ENCODE measurements at regions not wholly inside any gene's neighbourhood (a gene's known extent, or its start where the extent isn't known, plus 50 kb on each side); places are given as distances from the start of the nearest gene placed in this dataset.

DNA sequence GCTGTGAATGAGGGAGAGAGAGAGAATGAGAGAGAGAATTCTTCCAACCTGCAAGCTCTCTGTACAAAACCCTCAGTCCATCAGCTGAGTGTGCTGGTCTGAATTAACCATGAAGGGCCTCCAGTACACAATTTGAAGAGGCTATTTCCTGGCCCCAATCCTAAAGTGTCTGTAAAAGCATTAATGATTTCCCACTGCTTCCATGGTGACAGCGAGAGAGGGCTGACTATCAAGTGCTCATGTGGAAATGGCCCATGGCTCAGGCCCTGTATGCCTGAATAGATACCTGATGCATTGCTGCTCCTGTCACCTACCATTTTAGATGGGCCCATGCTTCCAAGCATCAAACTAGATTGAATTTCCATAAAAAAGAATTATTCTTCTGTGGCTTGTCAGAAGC, 592.4 kb downstream of the KIF4B start:
- H3K27ac Mint-ChIP-seq (ENCODE audit: unreplicated experiment), result no peak overlapping the region
- no peaks in the 10 kb centered on the region for H3K9me3 Mint-ChIP-seq (ENCODE audit: unreplicated experiment)
- peaks cover 4% of the 10 kb centered on the region for H3K27me3 Mint-ChIP-seq (ENCODE audit: unreplicated experiment)
- H3K36me3 Mint-ChIP-seq (ENCODE audit: unreplicated experiment), result no peaks in the 10 kb centered on the region
- no peak for DNase-seq
- no peak overlapping the region for H3K4me3 Mint-ChIP-seq (ENCODE audit: unreplicated experiment)
- H3K4me1 Mint-ChIP-seq (ENCODE audit: low read depth, unreplicated experiment), result peaks cover 3% of the 10 kb centered on the region
- TF ChIP-seq, protein P1, sequence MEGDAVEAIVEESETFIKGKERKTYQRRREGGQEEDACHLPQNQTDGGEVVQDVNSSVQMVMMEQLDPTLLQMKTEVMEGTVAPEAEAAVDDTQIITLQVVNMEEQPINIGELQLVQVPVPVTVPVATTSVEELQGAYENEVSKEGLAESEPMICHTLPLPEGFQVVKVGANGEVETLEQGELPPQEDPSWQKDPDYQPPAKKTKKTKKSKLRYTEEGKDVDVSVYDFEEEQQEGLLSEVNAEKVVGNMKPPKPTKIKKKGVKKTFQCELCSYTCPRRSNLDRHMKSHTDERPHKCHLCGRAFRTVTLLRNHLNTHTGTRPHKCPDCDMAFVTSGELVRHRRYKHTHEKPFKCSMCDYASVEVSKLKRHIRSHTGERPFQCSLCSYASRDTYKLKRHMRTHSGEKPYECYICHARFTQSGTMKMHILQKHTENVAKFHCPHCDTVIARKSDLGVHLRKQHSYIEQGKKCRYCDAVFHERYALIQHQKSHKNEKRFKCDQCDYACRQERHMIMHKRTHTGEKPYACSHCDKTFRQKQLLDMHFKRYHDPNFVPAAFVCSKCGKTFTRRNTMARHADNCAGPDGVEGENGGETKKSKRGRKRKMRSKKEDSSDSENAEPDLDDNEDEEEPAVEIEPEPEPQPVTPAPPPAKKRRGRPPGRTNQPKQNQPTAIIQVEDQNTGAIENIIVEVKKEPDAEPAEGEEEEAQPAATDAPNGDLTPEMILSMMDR (IDR thresholded peaks at IDR 0.05; ENCODE audit: partially characterized antibody, unreplicated experiment), result no peak

DNA sequence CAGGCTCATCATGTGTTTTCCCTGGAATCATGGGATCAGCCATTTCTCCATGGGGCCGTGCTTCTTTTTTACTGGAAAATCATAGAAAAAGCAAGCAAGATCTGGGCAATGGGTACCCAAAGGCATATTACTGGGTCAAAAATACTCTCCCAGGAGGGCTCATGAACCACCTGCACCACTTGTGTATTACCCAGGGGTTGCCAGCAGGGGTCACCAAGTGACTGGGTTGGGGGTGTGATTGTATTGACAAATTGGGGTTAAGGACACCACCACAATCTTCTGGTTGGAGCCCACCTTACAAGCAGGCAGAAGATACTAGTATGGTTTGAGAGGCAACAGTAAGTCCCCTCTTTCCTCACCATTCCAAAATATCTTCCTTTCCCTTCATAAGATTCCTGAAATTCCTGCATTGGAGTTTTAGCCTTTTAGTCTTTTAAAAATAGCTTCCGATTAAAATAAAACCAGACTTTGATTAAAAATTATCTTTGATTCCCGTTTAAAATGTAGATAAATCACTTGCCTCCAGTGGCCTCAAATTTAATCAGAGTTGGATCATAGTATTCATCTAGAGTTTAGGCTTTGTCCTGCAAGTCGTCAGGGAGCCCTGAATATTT, 603.3 kb downstream of the KIF4B start:
- no peaks in the 10 kb centered on the region for H3K36me3 Mint-ChIP-seq (ENCODE audit: unreplicated experiment)
- no peaks in the 10 kb centered on the region for H3K27me3 Mint-ChIP-seq (ENCODE audit: unreplicated experiment)
- H3K27ac Mint-ChIP-seq (ENCODE audit: unreplicated experiment), result no peak overlapping the region
- no peaks in the 10 kb centered on the region for H3K9me3 Mint-ChIP-seq (ENCODE audit: unreplicated experiment)
- TF ChIP-seq, protein P1 (IDR thresholded peaks at IDR 0.05; ENCODE audit: partially characterized antibody, unreplicated experiment), result peak; percentile 85
- no peaks in the 10 kb centered on the region for H3K4me1 Mint-ChIP-seq (ENCODE audit: low read depth, unreplicated experiment)
- no peak overlapping the region for H3K4me3 Mint-ChIP-seq (ENCODE audit: unreplicated experiment)
- DNase-seq, result peak; percentile 83

DNA sequence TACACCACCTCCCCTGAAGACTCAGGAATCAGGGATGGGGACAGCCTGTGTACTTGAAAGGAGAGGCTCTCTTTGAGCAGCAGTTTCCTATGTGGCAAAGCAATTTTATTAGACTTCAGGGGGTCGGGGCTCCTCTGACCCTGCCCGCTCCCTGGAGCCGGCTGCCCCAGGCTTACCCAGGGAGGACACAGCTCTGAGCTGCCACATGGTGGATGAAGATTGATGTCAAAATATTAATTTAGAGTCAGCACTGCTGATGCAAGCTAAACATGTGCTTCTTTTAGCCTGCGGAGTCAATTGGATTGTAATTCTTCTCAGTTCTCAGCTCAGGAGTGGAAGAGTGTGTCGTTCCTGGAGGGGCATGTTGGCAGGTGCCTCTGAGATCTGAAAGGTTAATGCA, 606.1 kb downstream of the KIF4B start:
- no peak overlapping the region for H3K27ac Mint-ChIP-seq (ENCODE audit: unreplicated experiment)
- TF ChIP-seq, protein P1 (IDR thresholded peaks at IDR 0.05; ENCODE audit: partially characterized antibody, unreplicated experiment), result no peak
- no peak overlapping the region for H3K4me3 Mint-ChIP-seq (ENCODE audit: unreplicated experiment)
- H3K36me3 Mint-ChIP-seq (ENCODE audit: unreplicated experiment), result no peaks in the 10 kb centered on the region
- H3K27me3 Mint-ChIP-seq (ENCODE audit: unreplicated experiment), result no peaks in the 10 kb centered on the region
- DNase-seq, result no peak
- no peaks in the 10 kb centered on the region for H3K4me1 Mint-ChIP-seq (ENCODE audit: low read depth, unreplicated experiment)
- H3K9me3 Mint-ChIP-seq (ENCODE audit: unreplicated experiment), result no peaks in the 10 kb centered on the region

DNA sequence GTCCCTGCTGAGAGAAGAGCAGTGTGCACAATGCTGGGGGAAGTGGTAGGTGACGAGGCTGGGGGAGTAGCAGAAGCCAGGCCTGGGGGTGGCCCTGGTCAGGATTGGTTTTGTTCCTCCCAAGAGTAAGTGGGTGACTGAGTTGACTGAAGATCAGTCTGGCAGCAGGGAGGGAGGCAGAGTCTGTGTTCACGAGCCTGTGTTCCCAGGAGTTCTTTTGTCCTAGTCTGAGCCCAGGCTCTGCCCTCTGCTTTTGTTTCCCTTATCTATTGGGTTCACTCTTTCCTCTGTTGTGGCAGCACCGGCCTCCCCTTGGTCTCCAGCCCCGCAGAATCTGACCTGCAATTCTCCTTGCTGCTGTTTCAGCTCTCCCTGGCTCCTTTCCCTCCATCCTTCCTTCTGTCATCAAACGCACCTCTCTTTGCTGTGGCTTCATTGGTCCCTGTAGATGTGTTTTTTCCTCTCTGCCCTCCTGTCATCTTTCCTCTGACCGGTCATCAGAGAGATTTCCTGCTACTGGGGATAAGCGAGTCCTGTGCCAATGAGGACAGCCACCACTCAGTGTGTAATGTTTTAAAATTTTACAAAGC, 607.4 kb downstream of the KIF4B start:
- DNase-seq, result no peak
- Mint-ChIP-seq H3K36me3 (ENCODE audit: unreplicated experiment) (no peaks in the 10 kb centered on the region), H3K4me3 (ENCODE audit: unreplicated experiment) (no peak overlapping the region), H3K4me1 (ENCODE audit: low read depth, unreplicated experiment) (no peaks in the 10 kb centered on the region), H3K27me3 (ENCODE audit: unreplicated experiment) (no peaks in the 10 kb centered on the region), H3K27ac (ENCODE audit: unreplicated experiment) (no peak overlapping the region), H3K9me3 (ENCODE audit: unreplicated experiment) (no peaks in the 10 kb centered on the region)
- TF ChIP-seq, protein P1 (IDR thresholded peaks at IDR 0.05; ENCODE audit: partially characterized antibody, unreplicated experiment), result no peak

DNA sequence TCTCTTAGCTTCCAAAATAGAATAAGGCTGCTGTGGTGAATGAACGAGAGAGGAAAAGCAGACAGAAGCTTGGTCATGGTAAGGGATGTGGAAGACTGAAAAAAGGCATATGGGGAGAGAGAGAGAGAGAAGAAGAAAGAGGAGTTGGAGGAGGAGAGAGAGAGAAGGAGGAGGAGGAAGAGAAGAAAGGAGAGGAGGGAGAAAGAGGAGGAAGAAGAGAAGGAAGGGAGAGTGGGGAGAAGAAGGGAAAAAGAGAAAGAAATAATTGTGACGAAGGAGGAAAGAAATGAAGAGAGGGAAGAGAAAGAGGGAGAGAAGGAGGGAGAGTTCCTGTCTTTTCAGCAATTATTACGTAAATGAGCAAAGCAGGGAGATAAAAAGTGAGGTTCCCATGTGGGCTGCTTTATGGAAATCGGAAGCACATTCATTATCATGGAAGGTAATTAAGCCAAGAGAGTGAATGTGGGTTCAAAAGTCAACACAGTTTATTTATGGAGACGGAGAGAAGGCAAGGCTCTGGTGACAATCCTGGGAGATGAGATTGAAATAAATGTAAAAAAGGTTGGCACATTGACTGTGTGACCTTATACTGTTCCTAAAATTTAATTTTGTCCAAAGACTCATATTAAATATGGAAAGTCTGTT, 611.2 kb downstream of the KIF4B start:
- no peak for DNase-seq
- H3K9me3 Mint-ChIP-seq (ENCODE audit: unreplicated experiment), result no peaks in the 10 kb centered on the region
- H3K27me3 Mint-ChIP-seq (ENCODE audit: unreplicated experiment), result no peaks in the 10 kb centered on the region
- no peak overlapping the region for H3K4me3 Mint-ChIP-seq (ENCODE audit: unreplicated experiment)
- H3K36me3 Mint-ChIP-seq (ENCODE audit: unreplicated experiment), result no peaks in the 10 kb centered on the region
- no peaks in the 10 kb centered on the region for H3K4me1 Mint-ChIP-seq (ENCODE audit: low read depth, unreplicated experiment)
- TF ChIP-seq, protein P1 (IDR thresholded peaks at IDR 0.05; ENCODE audit: partially characterized antibody, unreplicated experiment), result no peak
- H3K27ac Mint-ChIP-seq (ENCODE audit: unreplicated experiment), result no peak overlapping the region
